ENCODE measurements at regions not wholly inside any gene's neighbourhood (a gene's known extent, or its start where the extent isn't known, plus 50 kb on each side); places are given as distances from the start of the nearest gene placed in this dataset.

- TF ChIP-seq BCL6 (CRISPR knock-in tag; IDR thresholded peaks at IDR 0.05) (no peak), SRSF9 (IDR thresholded peaks at IDR 0.05; ENCODE audit: borderline replicate concordance, low read depth, low read length) (no peak)
These were observed 193.2 kb downstream of the MBD2 start (continued) for GRCh38 chr18:54031243-54031642.

DNA sequence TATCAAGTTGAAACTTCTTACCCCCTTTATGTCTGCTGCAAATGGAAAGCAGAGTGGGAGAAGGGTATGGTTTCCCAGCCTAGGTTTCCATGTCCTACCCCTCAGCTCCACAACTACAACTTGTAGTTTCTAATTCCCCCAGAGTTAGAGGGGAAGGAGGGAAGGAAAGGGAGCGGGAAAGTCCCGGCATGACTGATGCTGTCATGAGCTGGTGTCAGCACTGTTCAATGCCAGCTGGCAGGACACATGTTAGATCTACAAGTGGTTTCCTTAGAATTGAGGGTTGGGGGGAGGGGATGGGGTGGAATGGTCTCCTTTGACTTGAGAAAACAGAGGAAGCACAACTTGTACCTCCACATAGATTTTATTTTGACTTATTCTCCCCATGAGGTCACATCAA, 194.0 kb downstream of the MBD2 start:
- no peak overlapping the region for H3K4me2 ChIP-seq (ENCODE audit: insufficient read depth, low read length)
- H3K4me3 ChIP-seq = no peak overlapping the region
- WGBS (ENCODE audit: insufficient coverage, low coverage, missing lambda C conversion rate) = no CpG with 5 or more reads among the region's 2 CpGs
- H3K79me2 ChIP-seq (ENCODE audit: control insufficient read depth, insufficient read depth, low read length) = no peaks in the 10 kb centered on the region
- intact Hi-C loops (cut with micrococcal nuclease) (no loop called here), in situ Hi-C loops (cut with MboI) (no loop called here)
- no peaks in the 10 kb centered on the region for H3K4me1 ChIP-seq (replicated peaks in 1 of 2; ENCODE audit: control insufficient read depth in 2 of 2, insufficient read depth in 2 of 2, low read length in 2 of 2)
- DNase-seq (ENCODE audit: extremely low read depth in 1 of 4, low spot score in 3 of 4) (no peak), ATAC-seq (no peak), FAIRE-seq (no peak)
- no peaks in the 10 kb centered on the region for H3K9me1 ChIP-seq (ENCODE audit: control insufficient read depth, insufficient read depth, low read length)
- H2AFZ ChIP-seq (ENCODE audit: low read depth, low read length) = no peak overlapping the region
- no peaks in the 10 kb centered on the region for H3K36me3 ChIP-seq (ENCODE audit: control insufficient read depth, insufficient read depth, low read length)
- no peaks in the 10 kb centered on the region for H3K27me3 ChIP-seq (ENCODE audit: control insufficient read depth in 2 of 2, insufficient read depth in 2 of 2, low read length in 2 of 2)
- TF ChIP-seq TARDBP (IDR thresholded peaks at IDR 0.05) = no peak
- ChIA-PET POLR2A (no interaction called here), CTCF (ENCODE audit: low intra/inter-chr PET ratio) (no interaction called here)
- no TSS peak for BruUV-seq (replicated peaks)
- H3K27ac ChIP-seq (ENCODE audit: extremely low read depth, low read depth, low read length) = no peak overlapping the region
- no peaks in the 10 kb centered on the region for H4K20me1 ChIP-seq (replicated peaks; ENCODE audit: control insufficient read depth, insufficient read depth, low read length)
- no peaks in the 10 kb centered on the region for H3K9me3 ChIP-seq (replicated peaks; ENCODE audit: control insufficient read depth, insufficient read depth, low read depth, low read length)
- no peak overlapping the region for H3K9ac ChIP-seq (ENCODE audit: insufficient read depth in 1 of 2, low read depth in 2 of 2, low read length in 2 of 2)

GRCh38 chr18:54023471-54023870, 201.0 kb downstream of the MBD2 start:
- WGBS (ENCODE audit: insufficient coverage, low coverage, missing lambda C conversion rate) = 2% methylated on average over 4 of the region's 4 CpGs
- TF ChIP-seq RB1 (IDR thresholded peaks at IDR 0.05; ENCODE audit: low read depth) (no peak), KLF13 (tag; IDR thresholded peaks at IDR 0.05; ENCODE audit: borderline replicate concordance, low read depth) (no peak), ZNF134 (CRISPR knock-in tag; conservative IDR thresholded peaks at IDR 0.05) (no peak), ZNF518B (CRISPR knock-in tag; IDR thresholded peaks at IDR 0.05) (no peak), ZNF184 (CRISPR knock-in tag; IDR thresholded peaks at IDR 0.05) (no peak), ZNF41 (CRISPR knock-in tag; conservative IDR thresholded peaks at IDR 0.05) (no peak), KAT7 (CRISPR knock-in tag; IDR thresholded peaks at IDR 0.05; ENCODE audit: borderline replicate concordance) (no peak), DNMT1 (IDR thresholded peaks at IDR 0.05) (no peak), ZNF639 (CRISPR knock-in tag; conservative IDR thresholded peaks at IDR 0.05 in 1 of 2, IDR thresholded peaks at IDR 0.05 in 1 of 2) (no peak)

More at GRCh38 chr18:54023471-54023870, 201.0 kb downstream of the MBD2 start:
- Histone ChIP-seq H3K4me1 (replicated peaks in 1 of 2; ENCODE audit: control insufficient read depth in 2 of 2, insufficient read depth in 2 of 2, low read length in 2 of 2) (no peaks in the 10 kb centered on the region), H3K79me2 (ENCODE audit: control insufficient read depth, insufficient read depth, low read length) (no peaks in the 10 kb centered on the region), H3K9ac (ENCODE audit: insufficient read depth in 1 of 2, low read depth in 2 of 2, low read length in 2 of 2) (no peak overlapping the region), H4K20me1 (replicated peaks; ENCODE audit: control insufficient read depth, insufficient read depth, low read length) (no peaks in the 10 kb centered on the region), H3K27ac (ENCODE audit: extremely low read depth, low read depth, low read length) (no peak overlapping the region), H3K27me3 (ENCODE audit: control insufficient read depth in 2 of 2, insufficient read depth in 2 of 2, low read length in 2 of 2) (no peaks in the 10 kb centered on the region), H3K9me1 (ENCODE audit: control insufficient read depth, insufficient read depth, low read length) (no peaks in the 10 kb centered on the region), H3K9me3 (replicated peaks; ENCODE audit: control insufficient read depth, insufficient read depth, low read depth, low read length) (no peaks in the 10 kb centered on the region), H3K36me3 (ENCODE audit: control insufficient read depth, insufficient read depth, low read length) (no peaks in the 10 kb centered on the region), H3K4me3 (no peak overlapping the region), H2AFZ (ENCODE audit: low read depth, low read length) (no peak overlapping the region), H3K4me2 (ENCODE audit: insufficient read depth, low read length) (no peak overlapping the region)
- ChIA-PET CTCF (ENCODE audit: low intra/inter-chr PET ratio) (no interaction called here), POLR2A (no interaction called here)
- no peak for DNase-seq (ENCODE audit: extremely low read depth in 1 of 4, low spot score in 3 of 4)
- no TSS peak for BruUV-seq (replicated peaks)
- no peak for ATAC-seq
- FAIRE-seq = no peak
- in situ Hi-C loops (cut with MboI) (no loop called here), intact Hi-C loops (cut with micrococcal nuclease) (no loop called here)

All from K562 (cell line).